HG03064 (cell line): ENCODE measurements at regions not wholly inside any gene's neighbourhood (a gene's known extent, or its start where the extent isn't known, plus 50 kb on each side); places are given as distances from the start of the nearest gene placed in this dataset.
"Not testable (repeated sequence)": the region's sequence is repeated elsewhere in the genome, so short reads cannot be mapped to it uniquely, and the experiment has no call there.

Source experiments
- ATAC-seq: cut with Tn5 transposase; IDR thresholded peaks from one replicate; pipeline ENCODE4 v1.9.1; 2021; ENCODE audit warnings: low read depth; ENCODE audit not compliant: unreplicated experiment

- ATAC-seq = no peak
Measured at GRCh38 chr16:85235991-85236817, 123.9 kb upstream of the CIBAR2 start.

- no peak for ATAC-seq
Measured at GRCh38 chr16:85236818-85237150, 124.5 kb upstream of the CIBAR2 start.

DNA sequence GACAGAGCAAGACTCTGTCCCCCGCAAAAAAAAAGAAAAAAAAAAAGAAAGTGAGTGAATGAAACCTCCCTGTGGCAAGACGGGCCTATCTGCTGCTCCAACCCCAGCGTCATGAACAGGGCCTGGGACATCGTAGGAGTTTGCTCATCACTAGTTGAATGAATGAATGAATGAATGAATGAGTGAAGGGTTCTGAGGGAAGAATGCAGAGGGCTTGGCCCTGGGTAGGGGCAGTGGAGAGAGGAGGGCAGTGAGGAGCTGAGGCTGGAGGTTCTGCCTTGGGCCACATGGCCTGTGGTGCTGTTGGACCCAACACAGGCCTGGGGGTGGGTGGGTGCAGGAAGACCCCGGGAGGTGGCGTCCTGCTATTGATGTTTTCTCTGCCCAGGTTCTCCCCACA lies 125.5 kb upstream of the CIBAR2 start:
- no peak for ATAC-seq

DNA sequence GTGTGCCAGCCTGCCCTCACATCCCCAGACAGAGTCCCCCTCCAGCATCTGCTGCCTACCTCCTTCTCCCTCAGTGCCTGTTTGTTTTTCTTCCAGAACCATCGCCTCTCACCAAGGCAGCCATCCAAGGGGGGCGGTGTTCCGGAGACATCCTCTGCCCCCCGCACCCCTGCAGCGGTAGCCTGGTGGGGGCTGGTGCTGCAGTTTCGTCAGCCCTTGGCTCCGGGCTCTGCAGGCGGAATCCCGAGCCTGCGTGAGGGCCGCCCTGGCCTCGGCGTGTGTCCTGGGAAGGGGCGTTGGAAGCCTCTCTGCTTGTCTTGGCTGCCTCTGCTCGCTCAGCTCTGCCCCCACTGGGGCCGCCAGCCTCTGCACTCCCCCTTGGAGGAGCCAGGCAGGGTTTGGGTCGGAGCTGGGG lies 126.0 kb upstream of the CIBAR2 start:
- no peak for ATAC-seq

GRCh38 chr16:85239239-85239638 lies 127.0 kb upstream of the CIBAR2 start:
- no peak for ATAC-seq

- ATAC-seq = no peak
Measured at GRCh38 chr16:85239871-85240270, 127.6 kb upstream of the CIBAR2 start.

GRCh38 chr16:85240982-85241924 lies 129.0 kb upstream of the CIBAR2 start:
- ATAC-seq = no peak

DNA sequence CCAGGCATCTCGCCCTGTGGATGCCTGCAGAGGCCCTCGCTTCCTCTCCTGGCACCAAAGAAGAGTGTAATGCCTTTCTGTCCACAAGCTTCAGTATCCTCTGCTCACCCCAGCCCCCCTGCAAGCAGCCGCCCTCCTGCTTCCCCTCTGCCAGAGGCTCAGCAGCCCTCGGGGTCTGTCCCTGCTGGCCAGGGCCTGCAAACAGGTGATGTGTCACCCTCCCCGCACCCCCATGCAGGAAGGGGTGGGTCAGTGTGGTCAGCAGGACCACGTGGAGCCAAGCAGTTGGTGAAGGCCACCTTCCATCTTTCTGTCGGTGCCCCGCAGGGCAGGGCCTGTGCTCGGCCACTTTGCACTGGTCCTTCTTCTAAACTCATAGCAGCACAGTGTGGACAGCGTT lies 129.9 kb upstream of the CIBAR2 start:
- ATAC-seq = no peak

DNA sequence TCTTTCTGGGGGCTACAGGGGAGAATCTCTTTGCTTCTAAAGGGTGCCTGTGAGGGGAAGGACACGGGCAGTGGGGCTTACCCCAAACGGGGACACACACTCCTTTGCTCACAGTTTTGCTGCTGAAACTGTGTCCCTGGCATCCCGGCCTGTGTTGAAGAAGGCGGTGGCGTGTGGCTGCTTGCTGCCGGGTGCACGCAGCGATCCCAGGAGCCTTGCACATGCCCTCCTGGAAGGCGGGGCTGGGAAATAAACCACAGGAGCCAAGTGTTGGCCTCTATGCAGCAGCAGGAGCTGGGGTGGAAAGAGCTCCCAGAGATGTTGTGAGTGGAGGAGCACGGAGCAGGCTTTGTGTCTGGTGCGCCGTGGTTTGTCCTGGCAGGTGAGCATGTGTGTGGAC lies 131.0 kb upstream of the CIBAR2 start:
- ATAC-seq = no peak

DNA sequence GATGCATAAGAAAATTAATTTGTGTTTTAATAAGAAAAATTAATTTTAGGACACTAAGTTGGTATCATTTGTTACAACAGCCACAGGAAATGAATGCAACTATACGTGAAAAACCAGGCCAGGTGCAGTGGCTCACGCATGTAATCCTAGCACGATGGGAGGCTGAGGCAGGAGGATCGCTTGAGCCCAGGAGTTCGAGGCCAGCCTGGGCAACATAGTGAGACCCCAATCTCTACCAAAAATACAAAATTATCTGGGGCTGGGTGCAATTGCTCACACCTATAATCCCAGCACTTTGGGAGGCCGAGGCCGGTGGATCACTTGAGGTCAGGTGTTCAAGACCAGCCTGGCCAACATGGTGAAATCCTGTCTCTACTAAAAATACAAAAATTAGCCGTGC lies 132.2 kb upstream of the CIBAR2 start:
- not testable (repeated sequence) for ATAC-seq

DNA sequence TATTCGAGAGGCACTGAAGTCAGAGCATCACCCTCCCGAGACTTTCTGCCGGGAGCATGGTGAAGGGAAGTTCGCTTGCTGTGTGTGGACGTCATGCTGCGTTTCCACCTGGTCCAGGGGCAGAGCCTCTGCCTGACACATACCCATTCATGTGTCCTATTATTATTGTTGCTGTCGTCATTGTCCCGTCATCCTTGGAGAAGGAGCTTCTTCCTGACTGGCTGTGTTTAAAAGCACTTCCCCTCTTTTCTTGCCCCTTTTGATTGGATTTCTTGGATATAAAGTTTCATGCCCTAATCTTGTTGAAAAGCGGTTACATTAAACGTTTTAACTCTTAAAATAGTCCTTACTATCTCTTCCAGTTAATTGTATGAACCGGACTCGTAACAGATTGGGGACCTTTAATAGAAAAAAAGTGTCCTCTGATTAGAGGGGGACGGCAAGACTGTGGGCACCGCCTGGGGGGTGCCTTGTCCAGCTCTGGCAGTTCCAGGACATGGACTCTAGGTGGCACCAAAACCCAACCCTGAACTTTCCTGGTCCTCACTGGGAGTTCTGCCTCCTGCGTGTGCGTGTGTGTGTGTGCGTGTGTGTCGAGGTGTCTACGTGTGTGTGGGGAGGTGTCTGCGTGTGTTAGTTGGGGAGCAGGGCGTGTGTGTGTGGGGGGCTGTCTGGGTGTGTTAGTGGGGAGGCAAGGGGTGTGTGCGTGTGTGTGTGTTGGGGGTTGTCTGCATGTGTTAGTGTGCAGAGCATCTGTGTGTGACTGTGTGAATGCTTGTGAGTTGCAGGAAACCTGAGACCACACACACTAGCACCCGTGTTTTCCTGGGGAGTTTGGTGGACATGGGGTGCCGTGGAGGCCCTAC lies 133.3 kb upstream of the CIBAR2 start:
- ATAC-seq = no peak

DNA sequence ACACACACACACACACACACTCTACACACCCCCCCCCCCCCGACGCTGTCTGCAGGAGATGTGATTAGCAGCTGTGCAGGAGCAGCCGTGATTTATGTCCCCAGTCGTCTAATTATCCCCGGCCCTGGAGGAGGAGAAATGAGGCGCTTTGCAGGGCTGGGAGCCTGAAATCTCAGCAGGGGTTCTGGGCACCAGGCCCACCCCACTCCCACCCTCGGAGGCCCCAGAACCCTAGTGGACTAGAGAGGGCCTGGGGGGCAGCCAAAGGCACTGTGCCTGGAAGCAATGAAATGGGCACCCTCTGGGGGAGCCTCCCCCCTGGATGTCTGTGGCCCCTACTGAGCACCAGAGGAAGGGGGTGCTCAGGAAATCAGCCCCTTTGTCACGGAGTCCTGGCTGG lies 134.2 kb upstream of the CIBAR2 start:
- no peak for ATAC-seq

DNA sequence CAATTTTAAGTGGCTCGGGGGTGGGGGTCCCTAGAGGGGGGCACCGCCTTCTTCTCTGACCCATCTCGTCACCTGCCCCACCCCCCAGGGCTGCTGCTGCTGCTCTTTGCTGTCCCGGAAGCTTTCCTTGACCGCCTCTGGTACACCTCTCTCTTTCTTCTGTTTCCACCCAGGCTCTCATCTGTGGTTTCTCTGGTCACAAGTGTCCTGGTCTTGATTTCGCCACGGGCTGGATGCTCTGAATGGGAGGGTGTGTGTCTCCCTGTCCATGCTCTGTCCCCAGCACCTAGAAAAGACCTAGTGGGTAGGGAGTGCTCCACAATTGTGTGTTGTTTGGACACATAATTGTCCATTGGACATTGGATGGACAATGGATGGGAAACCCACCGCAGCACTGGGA lies 134.7 kb upstream of the CIBAR2 start:
- ATAC-seq = no peak

DNA sequence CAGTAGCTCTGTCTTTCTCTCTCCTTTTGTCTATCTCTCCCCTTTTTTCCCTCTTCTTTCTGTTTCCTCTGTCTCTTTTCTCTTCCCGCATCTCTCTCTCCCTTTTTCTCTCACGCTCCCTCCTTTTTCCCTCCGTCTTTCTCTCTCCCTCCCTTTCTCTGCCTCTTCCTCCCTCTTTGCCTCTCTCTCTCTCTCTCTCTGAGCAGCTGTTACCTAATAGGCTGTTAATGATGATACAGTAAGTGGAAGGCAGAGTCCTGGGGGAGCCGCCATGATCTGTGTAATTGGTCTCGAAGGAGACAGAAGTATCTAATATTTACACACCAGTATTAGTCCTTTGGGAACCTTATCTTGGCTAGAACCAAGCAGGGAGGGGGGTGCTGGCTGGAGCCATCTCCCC lies 136.1 kb upstream of the CIBAR2 start:
- no peak for ATAC-seq

DNA sequence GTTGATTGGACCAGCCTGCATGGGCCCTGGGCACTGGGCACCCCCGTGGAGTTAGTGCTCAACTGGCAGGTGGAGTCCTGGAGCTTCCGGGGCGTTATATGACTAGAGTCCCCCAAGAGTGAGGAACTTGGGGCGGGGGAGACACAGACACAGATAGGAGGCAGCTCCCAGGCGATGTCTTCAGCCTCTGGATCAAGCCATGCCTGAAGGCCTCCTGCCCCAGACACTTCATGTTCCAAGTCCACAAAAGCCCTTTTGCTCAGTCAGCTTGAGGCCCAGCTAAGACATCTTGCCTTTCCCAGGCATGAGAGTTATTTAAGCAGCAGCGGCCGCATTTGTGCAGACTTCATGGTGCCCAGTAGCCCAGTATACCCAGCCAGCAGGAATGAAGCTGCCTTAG lies 136.6 kb upstream of the CIBAR2 start:
- no peak for ATAC-seq

DNA sequence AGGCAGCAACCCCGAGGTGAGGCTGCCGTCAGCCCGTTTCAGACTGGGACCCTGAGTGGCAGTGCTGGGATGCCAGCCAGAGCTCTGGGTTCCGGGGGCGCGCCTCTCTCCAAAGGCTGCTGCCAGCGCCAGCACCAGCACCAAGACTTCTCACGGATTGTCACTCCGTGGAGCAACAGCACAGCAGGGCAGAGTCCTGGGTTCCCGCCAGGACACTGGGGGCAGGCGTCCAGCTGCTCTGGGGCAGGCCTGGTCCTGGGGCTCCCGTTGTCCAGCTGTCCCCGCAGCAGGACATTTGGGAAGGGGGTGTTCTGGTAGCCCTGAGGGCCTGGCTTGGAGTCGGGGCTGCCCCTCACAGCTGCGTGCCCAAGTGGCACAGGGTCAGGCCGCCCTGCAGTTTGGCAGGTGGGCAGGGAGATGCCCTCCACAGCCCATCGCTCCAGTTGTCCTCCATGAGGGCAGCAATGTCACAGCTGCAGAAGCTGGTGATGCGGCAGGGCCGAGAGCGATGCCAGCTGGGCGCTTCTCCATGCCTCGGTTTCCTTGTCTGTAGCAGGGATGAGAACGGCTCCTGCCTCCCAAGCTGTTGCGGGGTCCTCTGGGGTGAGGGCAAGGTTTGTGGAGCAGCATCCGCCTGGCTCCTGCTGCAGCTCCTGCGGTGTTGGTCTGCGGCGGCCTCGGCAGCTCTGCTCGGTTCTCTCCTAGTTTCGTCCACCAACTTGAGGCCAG lies 137.3 kb upstream of the CIBAR2 start:
- no peak for ATAC-seq

- ATAC-seq = no peak
Measured at GRCh38 chr16:85250147-85250463, 137.8 kb upstream of the CIBAR2 start.

DNA sequence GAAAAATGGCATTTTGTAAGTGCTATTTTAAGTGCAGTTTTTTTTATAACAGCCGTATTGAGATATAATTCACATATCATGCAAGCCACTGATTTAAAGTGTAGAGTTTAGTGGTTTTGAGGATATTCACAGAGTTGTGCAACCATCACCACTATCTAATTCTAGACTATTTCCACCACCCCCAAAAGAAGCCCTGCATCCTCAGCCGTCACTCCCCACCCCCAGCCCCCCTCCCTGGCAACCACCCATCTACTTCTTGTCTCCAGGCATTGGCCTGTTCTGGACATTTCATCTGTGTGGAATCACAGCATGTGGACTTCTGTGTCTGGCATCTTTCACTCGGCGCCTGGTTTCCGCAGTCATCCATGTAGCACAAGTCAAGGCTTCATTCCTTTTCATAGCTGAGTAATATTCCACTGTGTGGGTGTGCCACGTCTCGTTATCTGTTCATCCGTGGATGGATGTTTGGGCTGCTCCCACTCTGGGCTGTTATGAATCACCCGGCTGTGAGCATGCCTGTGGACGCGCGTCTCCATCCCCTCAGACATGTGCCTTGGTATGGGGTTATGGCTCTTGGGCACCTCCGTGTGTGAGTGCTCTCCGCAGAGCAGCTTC lies 138.4 kb upstream of the CIBAR2 start:
- ATAC-seq = no peak

DNA sequence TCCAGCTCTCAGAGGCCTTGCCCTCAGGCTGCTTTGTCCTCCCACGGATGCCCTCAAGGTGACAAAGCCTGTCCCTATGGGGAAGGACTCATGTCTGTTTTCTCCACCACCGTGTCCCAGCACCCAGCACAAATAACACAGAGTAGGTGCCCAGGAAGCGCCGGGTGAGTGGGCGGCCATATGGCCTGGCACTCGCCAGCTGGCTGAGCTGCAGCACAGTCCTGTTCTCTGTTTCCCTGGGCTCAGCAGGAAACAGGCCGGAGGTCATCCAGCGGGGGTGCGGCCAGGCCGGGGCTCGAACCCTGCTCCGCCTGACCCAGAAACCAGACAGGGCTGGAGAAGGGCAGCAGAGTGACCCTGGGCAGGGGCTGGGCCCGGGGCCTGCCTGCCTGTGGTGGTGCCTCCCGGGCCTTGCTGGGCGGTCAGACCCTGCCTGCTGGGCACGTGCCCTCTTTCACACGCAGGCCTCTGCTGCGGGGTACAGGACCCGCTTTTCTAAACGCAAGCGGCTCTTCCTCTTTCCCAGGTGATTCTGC lies 139.0 kb upstream of the CIBAR2 start:
- no peak for ATAC-seq

DNA sequence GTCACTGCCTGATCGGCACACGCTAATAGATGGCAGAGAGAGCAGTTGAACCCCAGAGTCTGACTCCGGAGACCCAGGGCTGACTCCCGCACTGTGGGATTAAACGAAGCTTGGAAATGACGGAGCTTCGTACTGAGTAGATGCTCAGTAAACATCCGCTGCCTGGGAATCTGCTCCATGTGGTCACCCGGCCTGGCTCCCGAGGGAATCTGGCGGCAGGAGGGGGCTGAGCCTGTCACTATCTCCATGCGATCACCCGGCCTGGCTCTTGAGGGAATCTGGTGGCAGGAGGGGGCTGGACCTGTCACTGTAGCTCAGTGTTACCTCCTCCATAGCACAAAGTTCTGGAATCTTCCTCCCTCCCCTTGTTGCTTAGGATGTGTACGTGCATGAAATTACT lies 139.7 kb upstream of the CIBAR2 start:
- ATAC-seq = no peak
